H1 (cell line): ENCODE measurements at regions not wholly inside any gene's neighbourhood (a gene's known extent, or its start where the extent isn't known, plus 50 kb on each side); places are given as distances from the start of the nearest gene placed in this dataset.

ENCODE experiments used
- CTCF ChIA-PET: fragments of 300-600 bp; sonication (Branson Sonifier 250); formaldehyde crosslinking; loops from one replicate; lab custom pipeline; 2021; ENCODE audit not compliant: partially characterized antibody; lab: Charles Lee
- POLR2A ChIA-PET: fragments of 300-600 bp; sonication (Branson Sonifier 250); formaldehyde crosslinking; loops from one replicate; lab custom pipeline; 2021; ENCODE audit warnings: inconsistent platforms; ENCODE audit not compliant: partially characterized antibody; lab: Charles Lee
- DNase-seq, 2 experiments: peaks; one replicate each; pipeline versions ENCODE4 v3.0.0 to v3.0.0-alpha.2; 2010 to 2022; ENCODE audit warnings: low spot score in 2 of 2, low read depth in 1 of 2, mixed read lengths in 1 of 2
- FAIRE-seq: peaks from 2 replicates; lab custom pipeline; 2011; peaks lifted over from hg19 to GRCh38; lab: Jason Lieb, UNC
- H2AFZ ChIP-seq: 2 replicates; pipeline ENCODE4 v1.8.1; 2012; ENCODE audit warnings: low read length, inconsistent platforms
- H2AK5ac ChIP-seq: 2 replicates; pipeline ENCODE4 v1.6.1; 2013; ENCODE audit warnings: low read depth, low read length
- H2BK120ac ChIP-seq: replicated peaks from 2 replicates; pipeline ENCODE3; 2013; ENCODE audit warnings: low read depth, low read length, inconsistent platforms
- H2BK12ac ChIP-seq: 2 replicates; pipeline ENCODE4 v1.6.1; 2013; ENCODE audit warnings: low read depth, low read length
- H2BK15ac ChIP-seq: 2 replicates; pipeline ENCODE4 v1.6.1; 2013; ENCODE audit warnings: low read length
- H2BK20ac ChIP-seq: 2 replicates; pipeline ENCODE4 v1.6.1; 2013; ENCODE audit warnings: low read length
- H2BK5ac ChIP-seq: 2 replicates; pipeline ENCODE4 v1.6.1; 2013; ENCODE audit warnings: low read depth, low read length
- H3K14ac ChIP-seq: 2 replicates; pipeline ENCODE4 v1.6.1; 2013; ENCODE audit warnings: inconsistent platforms; ENCODE audit not compliant: insufficient read length
- H3K18ac ChIP-seq: 2 replicates; pipeline ENCODE4 v1.6.1; 2013; ENCODE audit warnings: low read length; ENCODE audit errors: extremely low read depth
- H3K23ac ChIP-seq: 2 replicates; pipeline ENCODE4 v1.6.1; 2013; ENCODE audit warnings: inconsistent platforms; ENCODE audit not compliant: insufficient read length
- H3K23me2 ChIP-seq: 2 replicates; pipeline ENCODE4 v1.6.1; 2013; ENCODE audit warnings: low read depth, low read length
- H3K27ac ChIP-seq: 2 replicates; pipeline ENCODE4 v1.6.1; 2011; ENCODE audit warnings: low read depth, low read length, inconsistent platforms
- H3K27me3 ChIP-seq, 4 experiments: replicated peaks in 1 of 4; 1 replicate in 1 of 4; 2 replicates in 3 of 4; pipeline versions ENCODE4 v1.6.1 to v1.8.1; 2011 to 2013; ENCODE audit warnings: low read length in 3 of 4, mild to moderate bottlenecking in 3 of 4, inconsistent platforms in 2 of 4, mixed read lengths in 2 of 4, moderate library complexity in 1 of 4; ENCODE audit not compliant: control insufficient read depth in 3 of 4, insufficient read depth in 3 of 4; ENCODE audit errors: extremely low read depth in 1 of 4
- H3K36me3 ChIP-seq, 4 experiments: 2 replicates each; pipeline versions ENCODE4 v1.6.1 to v1.8.1; 2011 to 2013; ENCODE audit warnings: mild to moderate bottlenecking in 4 of 4, low read length in 3 of 4, moderate library complexity in 2 of 4, control low read depth in 1 of 4, inconsistent platforms in 1 of 4; ENCODE audit not compliant: insufficient read depth in 4 of 4, control insufficient read depth in 2 of 4
- H3K4ac ChIP-seq: replicated peaks from 2 replicates; pipeline ENCODE3; 2013; ENCODE audit warnings: low read length, low read depth, mixed read lengths, inconsistent platforms; ENCODE audit not compliant: insufficient read length
- H3K4me1 ChIP-seq, 4 experiments: replicated peaks in 1 of 4; 1 replicate in 1 of 4; 2 replicates in 3 of 4; pipeline versions ENCODE4 v1.6.1 to v1.8.1; 2011 to 2013; ENCODE audit warnings: low read length in 3 of 4, inconsistent platforms in 2 of 4, mixed read lengths in 1 of 4; ENCODE audit not compliant: insufficient read depth in 4 of 4, control insufficient read depth in 3 of 4
- H3K4me2 ChIP-seq, 2 experiments: 2 replicates each; pipeline versions ENCODE4 v1.6.1 to v1.8.1; 2011 to 2013; ENCODE audit warnings: low read depth in 2 of 2, low read length in 2 of 2, control low read depth in 1 of 2, inconsistent platforms in 1 of 2, mild to moderate bottlenecking in 1 of 2; ENCODE audit not compliant: insufficient read depth in 1 of 2
- H3K4me3 ChIP-seq, 4 experiments: fragments of 200-600, 300-600 bp in 1 of 4; sonication (generic), shearing (Covaris generic), sonication (Bioruptor Twin) in 1 of 4; 2 replicates each; pipeline versions ENCODE4 v1.5.1 to v1.8.1; 2011 to 2016; ENCODE audit warnings: low read length in 4 of 4, low read depth in 3 of 4, control low read depth in 2 of 4, inconsistent platforms in 2 of 4, mild to moderate bottlenecking in 2 of 4, mixed read lengths in 1 of 4, moderate library complexity in 1 of 4; ENCODE audit not compliant: insufficient read depth in 2 of 4; ENCODE audit errors: extremely low read depth in 1 of 4
- H3K56ac ChIP-seq: replicated peaks from 2 replicates; pipeline ENCODE3; 2013; ENCODE audit warnings: low read depth, mild to moderate bottlenecking, mixed read lengths, low read length, inconsistent platforms; ENCODE audit not compliant: insufficient read length
- H3K79me1 ChIP-seq: 2 replicates; pipeline ENCODE4 v1.6.1; 2013; ENCODE audit warnings: low read depth, low read length, control low read depth
- H3K79me2 ChIP-seq, 2 experiments: 2 replicates each; pipeline versions ENCODE4 v1.6.1 to v1.8.1; 2012 to 2013; ENCODE audit warnings: low read length in 2 of 2, mild to moderate bottlenecking in 2 of 2, inconsistent platforms in 1 of 2; ENCODE audit not compliant: insufficient read depth in 2 of 2, control insufficient read depth in 1 of 2
- H3K9ac ChIP-seq, 4 experiments: replicated peaks in 1 of 4; 1 replicate in 1 of 4; 2 replicates in 3 of 4; pipeline versions ENCODE4 v1.6.1 to v1.8.1; 2011 to 2013; ENCODE audit warnings: low read depth in 3 of 4, low read length in 3 of 4, control low read depth in 2 of 4, mild to moderate bottlenecking in 2 of 4, moderate library complexity in 2 of 4, inconsistent platforms in 1 of 4; ENCODE audit errors: extremely low read depth in 1 of 4
- H3K9me3 ChIP-seq, 2 experiments: 2 replicates each; pipeline versions ENCODE4 v1.6.1 to v1.8.1; 2012 to 2013; ENCODE audit warnings: mild to moderate bottlenecking in 2 of 2, moderate library complexity in 2 of 2, control low read depth in 1 of 2, inconsistent platforms in 1 of 2, low read depth in 1 of 2, low read length in 1 of 2, mixed read lengths in 1 of 2; ENCODE audit not compliant: insufficient read depth in 2 of 2
- H4K20me1 ChIP-seq, 2 experiments: replicated peaks in 1 of 2; 2 replicates each; pipeline versions ENCODE3 to v1.8.1; 2011 to 2013; ENCODE audit warnings: inconsistent platforms in 2 of 2, low read length in 2 of 2, mild to moderate bottlenecking in 1 of 2; ENCODE audit not compliant: insufficient read depth in 2 of 2, control insufficient read depth in 1 of 2
- H4K5ac ChIP-seq: 2 replicates; pipeline ENCODE4 v1.6.1; 2013; ENCODE audit warnings: low read length, low read depth, mixed read lengths, inconsistent platforms; ENCODE audit not compliant: insufficient read length
- H4K8ac ChIP-seq: 2 replicates; pipeline ENCODE4 v1.8.0; 2013; ENCODE audit warnings: mild to moderate bottlenecking, moderate library complexity, low read length, inconsistent platforms; ENCODE audit not compliant: insufficient read depth; ENCODE audit errors: extremely low read depth
- H4K91ac ChIP-seq: replicated peaks from 2 replicates; pipeline ENCODE3; 2013; ENCODE audit warnings: low read length, mixed read lengths, inconsistent platforms; ENCODE audit not compliant: insufficient read length
- CREB1 ChIP-seq: IDR thresholded peaks from 2 replicates; pipeline ENCODE4 v1.6.1; 2012; ENCODE audit warnings: inconsistent platforms
- CTBP2 ChIP-seq: IDR thresholded peaks from 2 replicates; pipeline ENCODE4 v1.7.0; 2011; ENCODE audit warnings: borderline replicate concordance, mild to moderate bottlenecking, moderate library complexity, mixed read lengths, low read length; ENCODE audit not compliant: insufficient read depth, insufficient read length
- EGR1 ChIP-seq: IDR thresholded peaks from 2 replicates; pipeline ENCODE4 v1.6.1; 2011; ENCODE audit warnings: low read depth, low read length, borderline replicate concordance
- KDM4A ChIP-seq: IDR thresholded peaks from one replicate; pipeline ENCODE4 v1.7.1; 2012; ENCODE audit warnings: low read depth, mild to moderate bottlenecking, moderate library complexity, low read length, inconsistent platforms; ENCODE audit not compliant: severe bottlenecking
- NANOG ChIP-seq: IDR thresholded peaks from 2 replicates; pipeline ENCODE4 v1.6.1; 2011; ENCODE audit warnings: low read length, low read depth, mild to moderate bottlenecking, inconsistent platforms; ENCODE audit not compliant: insufficient read depth, poor library complexity, severe bottlenecking
- NRF1 ChIP-seq: IDR thresholded peaks from 2 replicates; pipeline ENCODE4 v1.6.1; 2011; ENCODE audit warnings: mild to moderate bottlenecking, low read depth, low read length, improper control_type of control experiment
- POLR2A ChIP-seq, 2 experiments: IDR thresholded peaks; 1 replicate in 1 of 2; 2 replicates in 1 of 2; pipeline ENCODE4 v1.6.1; 2011; ENCODE audit warnings: low read depth in 2 of 2, low read length in 2 of 2, mild to moderate bottlenecking in 2 of 2; ENCODE audit errors: control extremely low read depth in 1 of 2
- POU5F1 ChIP-seq: IDR thresholded peaks from 2 replicates; pipeline ENCODE4 v1.6.1; 2011; ENCODE audit warnings: low read depth, mild to moderate bottlenecking, low read length, moderate library complexity
- SP4 ChIP-seq: IDR thresholded peaks from 2 replicates; pipeline ENCODE4 v1.6.1; 2012; ENCODE audit warnings: low read length, inconsistent platforms
- TBP ChIP-seq: IDR thresholded peaks from 2 replicates; pipeline ENCODE4 v1.6.1; 2011; ENCODE audit warnings: low read depth, low read length, improper control_type of control experiment
- ZNF274 ChIP-seq: IDR thresholded peaks from 2 replicates; pipeline ENCODE4 v1.7.0; 2012; ENCODE audit warnings: low read length, borderline replicate concordance; ENCODE audit errors: extremely low read depth
- WGBS, 2 experiments: shearing (Covaris generic) in 1 of 2; methylation state at CpG; one replicate each; pipeline versions ENCODE4 v1.1.6 to v1.1.7; 2013 to 2015; ENCODE audit warnings: low lambda C conversion rate in 2 of 2, mixed read lengths in 2 of 2, inconsistent platforms in 1 of 2, low coverage in 1 of 2, missing lambda C conversion rate in 1 of 2; ENCODE audit not compliant: insufficient replicate concordance in 2 of 2, insufficient coverage in 1 of 2, insufficient read length in 1 of 2; ENCODE audit errors: extremely low coverage in 1 of 2, missing lambda C conversion rate in 1 of 2; 5-methylcytosine and 5-hydroxymethylcytosine counted together
- TF ChIP-seq, protein P1 (sequence below): IDR thresholded peaks from 2 replicates; pipeline ENCODE4 v1.6.1; 2012; ENCODE audit warnings: low read length, inconsistent platforms
- TF ChIP-seq, protein P2 (sequence below): IDR thresholded peaks from 2 replicates; pipeline ENCODE4 v1.6.1; 2011; ENCODE audit warnings: low read length, improper control_type of control experiment

DNA sequence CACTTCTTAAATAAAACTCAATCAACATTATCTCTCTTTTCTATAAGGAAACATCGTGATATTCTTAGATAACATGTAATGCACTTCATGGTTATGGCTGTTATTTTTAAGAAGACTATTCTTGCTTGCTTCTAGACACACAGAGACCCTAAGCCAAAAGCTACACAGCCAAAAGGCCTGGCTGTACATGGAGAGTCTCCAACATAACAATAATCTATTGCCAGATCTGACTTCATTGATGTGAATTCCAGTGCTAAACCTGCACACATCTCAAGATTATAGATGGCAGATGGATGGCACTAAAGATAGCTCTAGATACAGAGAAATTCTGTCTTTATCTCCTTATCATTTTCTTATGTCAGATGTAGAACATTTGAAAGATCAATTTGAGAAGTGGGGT lies 811.6 kb upstream of the ZNF608 start:
- FAIRE-seq (no peak), DNase-seq (no peak)
- no peak overlapping the region for H2BK12ac ChIP-seq
- H4K8ac ChIP-seq = no peak overlapping the region
- no peaks in the 10 kb centered on the region for H4K20me1 ChIP-seq
- H3K27ac ChIP-seq = no peak overlapping the region
- H3K79me1 ChIP-seq = no peaks in the 10 kb centered on the region
- H3K23ac ChIP-seq = no peak overlapping the region
- no peak overlapping the region for H2BK20ac ChIP-seq
- no peak overlapping the region for H3K4ac ChIP-seq
- CTCF ChIA-PET = no interaction called here
- H4K5ac ChIP-seq = no peak overlapping the region
- H3K27me3 ChIP-seq = no peaks in the 10 kb centered on the region
- H3K9me3 ChIP-seq = no peaks in the 10 kb centered on the region
- H2AFZ ChIP-seq = no peak overlapping the region
- no peak overlapping the region for H2AK5ac ChIP-seq
- H4K91ac ChIP-seq = no peak overlapping the region
- H3K18ac ChIP-seq = no peak overlapping the region
- H3K4me2 ChIP-seq = no peak overlapping the region
- no peaks in the 10 kb centered on the region for H3K36me3 ChIP-seq
- H3K23me2 ChIP-seq = no peaks in the 10 kb centered on the region
- H3K4me3 ChIP-seq = no peak overlapping the region
- POLR2A ChIA-PET = no interaction called here
- H2BK120ac ChIP-seq = no peak overlapping the region
- H2BK5ac ChIP-seq = no peak overlapping the region
- H3K14ac ChIP-seq = no peak overlapping the region
- no peaks in the 10 kb centered on the region for H3K79me2 ChIP-seq
- no peak overlapping the region for H2BK15ac ChIP-seq
- no peak overlapping the region for H3K56ac ChIP-seq
- no peak overlapping the region for H3K9ac ChIP-seq
- H3K4me1 ChIP-seq = no peaks in the 10 kb centered on the region
- WGBS, 2 experiments = 81% methylated on average over 1 of the region's 1 CpG; no CpG with 5 or more reads in 1 of the 2 experiments
- TF ChIP-seq ZNF274 (no peak), POLR2A (IDR thresholded peaks at IDR 0.05; ENCODE audit: control extremely low read depth in 1 of 2, low read depth in 2 of 2, low read length in 2 of 2) (no peak), KDM4A (no peak), NANOG (no peak), EGR1 (no peak), CREB1 (no peak), CTBP2 (no peak), TBP (no peak), SP4 (no peak), POU5F1 (no peak), NRF1 (no peak)
- TF ChIP-seq, protein P1, sequence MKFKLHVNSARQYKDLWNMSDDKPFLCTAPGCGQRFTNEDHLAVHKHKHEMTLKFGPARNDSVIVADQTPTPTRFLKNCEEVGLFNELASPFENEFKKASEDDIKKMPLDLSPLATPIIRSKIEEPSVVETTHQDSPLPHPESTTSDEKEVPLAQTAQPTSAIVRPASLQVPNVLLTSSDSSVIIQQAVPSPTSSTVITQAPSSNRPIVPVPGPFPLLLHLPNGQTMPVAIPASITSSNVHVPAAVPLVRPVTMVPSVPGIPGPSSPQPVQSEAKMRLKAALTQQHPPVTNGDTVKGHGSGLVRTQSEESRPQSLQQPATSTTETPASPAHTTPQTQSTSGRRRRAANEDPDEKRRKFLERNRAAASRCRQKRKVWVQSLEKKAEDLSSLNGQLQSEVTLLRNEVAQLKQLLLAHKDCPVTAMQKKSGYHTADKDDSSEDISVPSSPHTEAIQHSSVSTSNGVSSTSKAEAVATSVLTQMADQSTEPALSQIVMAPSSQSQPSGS = no peak
- TF ChIP-seq, protein P2, sequence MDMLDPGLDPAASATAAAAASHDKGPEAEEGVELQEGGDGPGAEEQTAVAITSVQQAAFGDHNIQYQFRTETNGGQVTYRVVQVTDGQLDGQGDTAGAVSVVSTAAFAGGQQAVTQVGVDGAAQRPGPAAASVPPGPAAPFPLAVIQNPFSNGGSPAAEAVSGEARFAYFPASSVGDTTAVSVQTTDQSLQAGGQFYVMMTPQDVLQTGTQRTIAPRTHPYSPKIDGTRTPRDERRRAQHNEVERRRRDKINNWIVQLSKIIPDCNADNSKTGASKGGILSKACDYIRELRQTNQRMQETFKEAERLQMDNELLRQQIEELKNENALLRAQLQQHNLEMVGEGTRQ = no peak
